B cell (primary cell): ENCODE measurements at regions not wholly inside any gene's neighbourhood (a gene's known extent, or its start where the extent isn't known, plus 50 kb on each side); places are given as distances from the start of the nearest gene placed in this dataset.

ENCODE experiments used
- EZH2 ChIP-seq: IDR thresholded peaks from 2 replicates; pipeline ENCODE4 v1.6.1; 2012; ENCODE audit warnings: borderline replicate concordance, low read depth, mild to moderate bottlenecking, moderate library complexity, low read length; ENCODE audit not compliant: insufficient read depth, poor library complexity, severe bottlenecking
- TF ChIP-seq, protein P1 (sequence below): fragments of 200-600 bp; IDR thresholded peaks from one replicate; pipeline ENCODE4 v1.8.0; 2022; ENCODE audit warnings: antibody characterized with exemption, mild to moderate bottlenecking

DNA sequence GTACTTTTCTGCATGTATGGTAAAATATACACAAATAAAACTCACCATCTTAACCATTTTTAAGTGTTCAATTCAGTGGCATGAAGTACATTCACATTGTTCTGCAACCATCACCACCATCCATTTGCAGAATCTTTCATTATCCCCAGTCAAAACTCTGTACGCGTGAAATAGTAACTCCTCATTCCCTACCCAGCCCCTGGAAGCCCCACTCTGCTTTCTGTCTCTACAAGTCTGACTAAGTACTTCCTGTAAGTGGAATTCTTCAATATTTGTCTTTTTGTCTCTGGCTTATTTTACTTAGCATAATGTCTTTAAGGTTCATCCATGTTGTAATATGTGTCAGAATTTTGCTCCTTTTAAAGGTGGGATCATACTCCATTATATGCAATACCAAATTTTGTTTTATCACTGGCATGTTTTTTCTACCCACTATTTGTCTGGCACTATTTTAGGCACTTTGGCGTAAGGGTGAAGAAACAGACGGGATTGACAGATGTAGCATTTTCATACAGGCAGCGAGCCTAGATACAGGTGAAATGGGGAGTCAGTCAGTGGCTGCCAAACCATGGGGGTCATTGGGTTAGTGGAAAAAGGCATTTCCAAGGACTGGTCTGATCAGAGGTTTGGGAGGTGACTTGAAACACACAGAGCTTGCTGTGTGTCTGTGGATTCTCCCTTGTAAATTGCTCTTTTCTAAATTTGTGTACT, 163.2 kb upstream of the MYCN start:
- TF ChIP-seq, protein P1, sequence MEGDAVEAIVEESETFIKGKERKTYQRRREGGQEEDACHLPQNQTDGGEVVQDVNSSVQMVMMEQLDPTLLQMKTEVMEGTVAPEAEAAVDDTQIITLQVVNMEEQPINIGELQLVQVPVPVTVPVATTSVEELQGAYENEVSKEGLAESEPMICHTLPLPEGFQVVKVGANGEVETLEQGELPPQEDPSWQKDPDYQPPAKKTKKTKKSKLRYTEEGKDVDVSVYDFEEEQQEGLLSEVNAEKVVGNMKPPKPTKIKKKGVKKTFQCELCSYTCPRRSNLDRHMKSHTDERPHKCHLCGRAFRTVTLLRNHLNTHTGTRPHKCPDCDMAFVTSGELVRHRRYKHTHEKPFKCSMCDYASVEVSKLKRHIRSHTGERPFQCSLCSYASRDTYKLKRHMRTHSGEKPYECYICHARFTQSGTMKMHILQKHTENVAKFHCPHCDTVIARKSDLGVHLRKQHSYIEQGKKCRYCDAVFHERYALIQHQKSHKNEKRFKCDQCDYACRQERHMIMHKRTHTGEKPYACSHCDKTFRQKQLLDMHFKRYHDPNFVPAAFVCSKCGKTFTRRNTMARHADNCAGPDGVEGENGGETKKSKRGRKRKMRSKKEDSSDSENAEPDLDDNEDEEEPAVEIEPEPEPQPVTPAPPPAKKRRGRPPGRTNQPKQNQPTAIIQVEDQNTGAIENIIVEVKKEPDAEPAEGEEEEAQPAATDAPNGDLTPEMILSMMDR, result no peak
- TF ChIP-seq EZH2, result no peak
